ENCODE measurements at regions not wholly inside any gene's neighbourhood (a gene's known extent, or its start where the extent isn't known, plus 50 kb on each side); places are given as distances from the start of the nearest gene placed in this dataset.

DNA sequence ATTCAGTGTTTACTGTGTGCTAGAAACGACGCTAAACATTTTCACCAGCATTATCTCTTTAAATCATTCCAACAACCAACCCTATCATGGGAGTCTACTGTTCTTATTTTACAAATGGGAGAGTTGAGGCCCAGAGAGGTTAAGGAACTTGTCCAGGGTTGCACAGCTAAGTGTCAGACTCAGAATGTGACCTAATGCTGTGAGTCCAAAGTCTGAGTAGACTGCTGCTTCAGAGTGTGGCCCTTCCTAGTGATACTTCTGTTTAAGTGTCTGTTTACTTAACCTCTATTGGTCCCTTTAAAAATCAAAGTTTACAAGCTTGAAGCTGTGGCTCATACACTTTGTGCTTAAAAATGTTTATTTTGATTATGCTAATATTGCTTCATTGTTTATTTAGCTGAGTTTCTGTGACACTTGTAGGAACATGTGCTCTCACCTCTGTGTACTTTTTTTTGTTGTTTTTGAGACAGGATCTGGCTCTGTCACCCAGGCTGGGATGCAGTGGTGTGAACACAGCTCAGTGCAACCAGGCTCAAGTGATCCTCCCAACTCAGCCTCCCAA, 84.4 kb upstream of the SYPL1 start:
- DNase-seq = no peak
- intact Hi-C loops (cut with micrococcal nuclease) = no loop called here
- Mint-ChIP-seq H3K4me1 (ENCODE audit: low read depth) (no peaks in the 10 kb centered on the region), H3K9me3 (no peaks in the 10 kb centered on the region), H3K27ac (no peak overlapping the region), H3K27me3 (ENCODE audit: low read depth) (peaks cover 21% of the 10 kb centered on the region), H3K36me3 (ENCODE audit: low read depth) (no peaks in the 10 kb centered on the region), H3K4me3 (no peak overlapping the region)
- CTCF ChIA-PET = interaction anchor here (0.5 to 1.0 kb wide), 2 partner anchors 29 to 306 kb away, joined by 3 read pairs; no protein-coding TSS in a partner anchor

DNA sequence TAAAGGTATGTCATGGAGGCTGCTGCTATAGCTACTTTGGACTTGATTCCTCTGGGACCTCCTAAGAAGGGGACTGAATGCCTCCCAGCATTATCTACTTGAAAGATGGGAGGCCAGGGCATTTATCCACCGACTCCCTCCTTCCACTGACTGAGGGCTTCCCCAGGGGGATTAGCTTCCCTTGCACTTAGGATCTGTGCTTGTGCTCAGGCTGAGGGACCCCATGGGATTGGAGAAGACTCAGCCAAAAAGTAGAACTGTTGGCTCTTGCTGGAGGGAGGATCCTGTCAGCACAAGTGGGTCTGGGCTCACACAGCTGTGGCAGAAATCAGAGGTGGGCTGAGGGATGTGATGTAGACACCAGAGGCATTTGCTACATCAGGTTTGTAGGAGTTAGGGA, 81.5 kb upstream of the SYPL1 start:
- H3K4me3 Mint-ChIP-seq = no peak overlapping the region
- H3K9me3 Mint-ChIP-seq = no peaks in the 10 kb centered on the region
- H3K4me1 Mint-ChIP-seq (ENCODE audit: low read depth) = no peaks in the 10 kb centered on the region
- H3K27me3 Mint-ChIP-seq (ENCODE audit: low read depth) = peaks cover 16% of the 10 kb centered on the region
- H3K36me3 Mint-ChIP-seq (ENCODE audit: low read depth) = no peaks in the 10 kb centered on the region
- intact Hi-C loops (cut with micrococcal nuclease) = no loop called here
- H3K27ac Mint-ChIP-seq = no peak overlapping the region
- no peak for DNase-seq
- CTCF ChIA-PET = interaction anchor here (0.8 to 1.2 kb wide), 2 partner anchors 10 to 268 kb away, joined by 3 to 5 read pairs; no protein-coding TSS in a partner anchor

DNA sequence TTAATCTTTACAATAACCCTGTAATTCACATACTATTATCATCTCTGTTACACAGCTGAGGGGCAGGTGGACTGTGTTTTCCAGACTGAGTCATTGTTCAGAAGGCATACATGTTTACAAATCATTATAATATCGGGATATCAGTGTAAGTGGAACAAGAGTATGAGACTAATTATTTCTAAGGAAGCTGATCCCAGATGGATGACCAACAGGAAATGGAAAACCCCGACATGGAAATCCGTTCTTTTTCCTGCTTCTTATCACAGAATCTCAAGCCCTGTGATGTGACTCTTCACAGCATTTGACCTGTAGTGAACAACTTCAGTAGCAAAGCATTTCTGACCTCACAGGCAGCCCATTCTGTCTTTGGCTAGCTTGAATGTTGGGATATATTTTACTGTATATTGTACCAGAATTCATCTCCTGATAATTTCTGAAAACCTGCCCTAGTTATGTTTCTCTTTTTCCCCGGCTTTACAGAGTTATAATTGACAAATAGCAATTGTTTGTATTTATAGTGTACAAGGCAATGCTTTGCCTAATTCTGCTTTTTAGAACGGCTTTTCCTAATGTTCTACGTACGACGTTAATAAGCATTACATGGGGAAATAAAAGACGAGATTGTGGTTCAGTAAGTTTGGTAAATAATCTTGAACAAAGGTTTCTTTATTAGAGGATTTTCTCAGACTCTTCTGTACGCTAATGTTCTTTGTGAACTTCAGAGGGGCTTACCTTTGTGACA, 78.6 kb upstream of the SYPL1 start:
- CTCF ChIA-PET = no interaction called here
- intact Hi-C loops (cut with micrococcal nuclease) = no loop called here
- Mint-ChIP-seq H3K4me1 (ENCODE audit: low read depth) (no peaks in the 10 kb centered on the region), H3K27me3 (ENCODE audit: low read depth) (peaks cover 12% of the 10 kb centered on the region), H3K9me3 (no peaks in the 10 kb centered on the region), H3K36me3 (ENCODE audit: low read depth) (no peaks in the 10 kb centered on the region), H3K27ac (no peak overlapping the region), H3K4me3 (no peak overlapping the region)
- no peak for DNase-seq

DNA sequence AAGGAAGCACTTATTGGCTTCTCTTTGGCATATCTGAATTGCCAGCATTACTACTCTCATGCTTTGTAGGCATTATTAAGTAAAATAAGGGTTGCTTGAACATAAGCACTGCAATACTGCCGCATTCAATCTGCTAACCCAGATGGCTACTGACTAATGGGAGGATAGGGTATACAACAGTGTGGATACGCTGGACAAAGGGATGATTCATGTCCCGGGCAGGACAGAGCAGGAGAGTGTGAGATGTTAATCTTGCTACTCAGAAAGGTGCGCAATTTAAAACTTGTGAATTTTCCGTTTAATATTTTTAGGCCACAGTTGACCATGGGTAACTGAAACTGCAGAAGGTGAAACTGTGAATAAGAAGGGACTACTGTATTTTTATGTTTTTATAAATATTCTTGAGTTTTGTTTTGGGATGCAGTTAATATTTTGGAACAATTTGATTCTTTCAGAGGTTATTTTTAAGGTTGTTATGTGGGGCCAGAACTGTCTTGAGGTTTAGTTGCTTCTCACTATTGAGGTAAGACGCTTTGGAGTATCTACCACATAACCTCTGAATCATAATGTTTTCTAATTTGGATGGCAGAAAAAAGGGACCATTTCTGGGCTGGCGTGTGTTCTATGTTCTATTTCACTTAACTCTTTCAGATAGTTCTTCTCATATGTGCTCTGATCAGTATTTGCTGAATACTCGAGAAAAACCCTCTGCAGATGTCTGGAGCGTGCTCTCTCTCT, 75.7 kb upstream of the SYPL1 start:
- no peak overlapping the region for H3K4me3 Mint-ChIP-seq
- no peaks in the 10 kb centered on the region for H3K36me3 Mint-ChIP-seq (ENCODE audit: low read depth)
- CTCF ChIA-PET = interaction anchor here (1.0 kb wide), 1 partner anchor 11 kb away, joined by 3 read pairs; no protein-coding TSS in a partner anchor
- no peaks in the 10 kb centered on the region for H3K9me3 Mint-ChIP-seq
- peaks cover 7% of the 10 kb centered on the region for H3K4me1 Mint-ChIP-seq (ENCODE audit: low read depth)
- intact Hi-C loops (cut with micrococcal nuclease) = no loop called here
- H3K27ac Mint-ChIP-seq = no peak overlapping the region
- H3K27me3 Mint-ChIP-seq (ENCODE audit: low read depth) = no peaks in the 10 kb centered on the region
- no peak for DNase-seq

DNA sequence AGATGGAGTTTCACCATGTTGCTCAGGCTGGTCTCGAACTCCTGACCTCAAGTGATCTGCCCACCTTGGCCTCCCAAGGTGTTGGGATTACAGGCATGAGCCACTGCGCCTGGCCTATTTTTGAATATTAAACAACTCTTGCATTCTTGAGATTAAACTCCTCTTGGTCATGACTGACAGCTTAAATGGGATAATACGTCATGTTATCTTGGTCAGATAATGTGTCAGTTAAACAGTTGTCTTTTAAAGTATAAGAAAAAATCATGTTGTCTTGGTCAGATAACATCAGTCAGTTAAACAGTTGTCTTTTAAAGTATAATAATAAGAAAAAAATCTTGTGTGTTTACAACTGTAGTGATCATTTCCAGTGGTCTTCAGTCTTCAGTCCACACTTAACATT, 73.6 kb upstream of the SYPL1 start:
- Mint-ChIP-seq H3K4me1 (ENCODE audit: low read depth) (peaks cover 10% of the 10 kb centered on the region), H3K27ac (no peak overlapping the region), H3K36me3 (ENCODE audit: low read depth) (no peaks in the 10 kb centered on the region), H3K27me3 (ENCODE audit: low read depth) (no peaks in the 10 kb centered on the region), H3K4me3 (no peak overlapping the region), H3K9me3 (no peaks in the 10 kb centered on the region)
- intact Hi-C loops (cut with micrococcal nuclease) = no loop called here
- no peak for DNase-seq
- CTCF ChIA-PET = interaction anchor here (1.0 kb wide), 1 partner anchor 9 kb away, joined by 5 read pairs; no protein-coding TSS in a partner anchor

- no peak for DNase-seq
- intact Hi-C loops (cut with micrococcal nuclease) = no loop called here
- no peaks in the 10 kb centered on the region for H3K36me3 Mint-ChIP-seq (ENCODE audit: low read depth)
- no peak overlapping the region for H3K27ac Mint-ChIP-seq
- peaks cover 16% of the 10 kb centered on the region for H3K4me1 Mint-ChIP-seq (ENCODE audit: low read depth)
- no peaks in the 10 kb centered on the region for H3K9me3 Mint-ChIP-seq
- CTCF ChIA-PET = no interaction called here
- H3K4me3 Mint-ChIP-seq = no peak overlapping the region
- peaks cover 2% of the 10 kb centered on the region for H3K27me3 Mint-ChIP-seq (ENCODE audit: low read depth)
Observed at GRCh38 chr7:106183952-106184351, 71.8 kb upstream of the SYPL1 start.

DNA sequence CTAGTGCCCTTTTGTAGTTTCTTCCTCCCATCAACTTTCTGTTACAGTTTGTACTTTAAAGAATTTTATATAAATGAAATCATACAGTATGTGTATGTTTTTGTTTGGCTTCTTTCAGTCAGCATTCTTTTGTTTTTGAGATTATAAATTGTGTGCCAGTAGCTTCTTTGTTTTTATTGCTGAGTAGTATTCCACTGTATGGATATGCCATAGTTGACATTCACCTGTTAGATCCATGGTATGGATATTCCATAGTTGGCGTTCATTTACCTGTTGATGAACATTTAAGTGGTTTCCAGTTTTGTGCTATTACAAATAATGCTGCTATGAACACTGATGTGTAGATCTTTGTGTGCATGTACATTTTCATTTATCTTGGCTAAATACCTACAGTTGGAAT, 70.8 kb upstream of the SYPL1 start:
- Mint-ChIP-seq H3K4me1 (ENCODE audit: low read depth) (peaks cover 16% of the 10 kb centered on the region), H3K9me3 (no peaks in the 10 kb centered on the region), H3K36me3 (ENCODE audit: low read depth) (no peaks in the 10 kb centered on the region), H3K27ac (no peak overlapping the region), H3K4me3 (no peak overlapping the region), H3K27me3 (ENCODE audit: low read depth) (peaks cover 2% of the 10 kb centered on the region)
- intact Hi-C loops (cut with micrococcal nuclease) = no loop called here
- CTCF ChIA-PET = no interaction called here
- no peak for DNase-seq

DNA sequence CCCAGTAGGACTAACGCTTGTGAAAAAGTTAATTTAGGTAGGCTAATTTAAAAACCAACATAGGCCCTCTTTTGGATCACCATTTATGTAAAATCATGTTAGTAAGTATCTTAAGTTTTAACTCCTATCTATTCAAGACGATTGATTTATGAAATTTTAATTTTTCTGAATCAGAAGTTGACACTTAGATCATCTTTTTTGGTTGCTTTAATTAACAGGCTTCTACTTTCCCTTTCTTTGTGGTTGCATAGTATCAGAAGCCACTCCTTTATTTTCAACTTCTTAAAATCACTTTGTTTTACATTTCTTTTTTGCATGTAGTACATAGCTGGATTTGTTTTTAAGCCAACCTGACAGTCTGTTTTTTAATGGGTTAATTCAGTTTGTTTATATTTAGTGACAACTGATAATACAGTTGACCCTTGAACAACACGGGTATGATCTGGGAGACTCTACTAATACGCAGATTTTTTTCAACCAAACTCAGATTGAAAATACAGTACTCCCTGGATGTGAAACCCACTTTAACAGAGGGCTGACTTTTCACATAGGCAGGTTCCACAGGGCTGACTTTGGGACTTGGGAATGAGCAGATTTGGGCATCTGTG, 69.7 kb upstream of the SYPL1 start:
- H3K36me3 Mint-ChIP-seq (ENCODE audit: low read depth) = no peaks in the 10 kb centered on the region
- no peak overlapping the region for H3K27ac Mint-ChIP-seq
- intact Hi-C loops (cut with micrococcal nuclease) = no loop called here
- H3K9me3 Mint-ChIP-seq = no peaks in the 10 kb centered on the region
- DNase-seq = no peak
- CTCF ChIA-PET = no interaction called here
- no peak overlapping the region for H3K4me3 Mint-ChIP-seq
- peaks cover 17% of the 10 kb centered on the region for H3K4me1 Mint-ChIP-seq (ENCODE audit: low read depth)
- H3K27me3 Mint-ChIP-seq (ENCODE audit: low read depth) = peaks cover 2% of the 10 kb centered on the region

DNA sequence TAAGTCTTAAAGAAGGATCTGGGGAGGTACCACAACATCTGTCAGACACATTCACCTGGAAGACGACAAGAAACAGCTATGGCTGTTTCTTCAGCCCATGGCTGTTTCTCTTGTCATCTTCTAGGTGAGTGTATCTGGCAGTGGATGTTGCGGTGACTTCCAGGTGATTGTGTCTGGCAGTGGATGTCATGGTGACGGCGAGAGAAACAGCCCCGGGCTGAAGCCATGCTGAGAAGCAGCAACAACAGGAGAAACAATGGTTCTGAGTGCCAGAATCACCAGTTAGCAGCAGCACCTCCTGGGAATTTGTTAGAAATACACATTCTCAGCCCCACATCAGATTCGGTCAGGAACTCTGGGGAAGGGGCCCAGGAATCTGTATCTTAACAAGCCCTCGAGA, 68.6 kb upstream of the SYPL1 start:
- DNase-seq = no peak
- CTCF ChIA-PET = interaction anchor here (5.6 to 5.8 kb wide), 2 partner anchors 14 to 282 kb away, joined by 49 to 95 read pairs; no protein-coding TSS in a partner anchor
- Mint-ChIP-seq H3K36me3 (ENCODE audit: low read depth) (no peaks in the 10 kb centered on the region), H3K27me3 (ENCODE audit: low read depth) (peaks cover 10% of the 10 kb centered on the region), H3K4me1 (ENCODE audit: low read depth) (peaks cover 21% of the 10 kb centered on the region), H3K4me3 (no peak overlapping the region), H3K27ac (no peak overlapping the region), H3K9me3 (no peaks in the 10 kb centered on the region)
- intact Hi-C loops (cut with micrococcal nuclease) = no loop called here

DNA sequence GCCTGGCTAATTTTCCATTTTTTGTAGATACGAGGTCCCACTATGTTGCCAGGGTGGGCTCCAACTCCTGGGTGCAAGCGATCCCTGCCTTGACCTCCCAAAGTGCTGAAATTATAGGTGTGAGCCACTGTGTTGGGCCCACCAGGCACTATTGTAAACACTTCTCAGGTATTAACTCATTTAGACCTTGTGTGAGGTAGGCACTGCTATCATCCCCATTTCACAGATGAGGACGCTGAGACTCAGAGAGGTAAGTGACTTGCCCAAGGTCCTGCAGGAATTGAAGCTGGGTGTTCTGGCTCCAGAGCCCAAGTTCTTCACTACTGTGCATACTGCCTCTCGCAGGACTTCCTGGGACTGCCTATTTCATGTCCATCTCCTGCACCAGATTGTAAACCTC, 67.1 kb upstream of the SYPL1 start:
- Mint-ChIP-seq H3K4me1 (ENCODE audit: low read depth) (peaks cover 21% of the 10 kb centered on the region), H3K36me3 (ENCODE audit: low read depth) (no peaks in the 10 kb centered on the region), H3K27ac (no peak overlapping the region), H3K4me3 (no peak overlapping the region), H3K27me3 (ENCODE audit: low read depth) (peaks cover 12% of the 10 kb centered on the region), H3K9me3 (no peaks in the 10 kb centered on the region)
- no peak for DNase-seq
- intact Hi-C loops (cut with micrococcal nuclease) = loop anchor here (5.0 kb wide), 1 partner anchor 603 kb away; no protein-coding TSS in a partner anchor
- CTCF ChIA-PET = interaction anchor here (0.8 to 5.8 kb wide), 8 partner anchors 12 to 596 kb away, joined by 3 to 95 read pairs (median 4); no protein-coding TSS in a partner anchor

GRCh38 chr7:106178593-106179134, 66.6 kb upstream of the SYPL1 start:
- intact Hi-C loops (cut with micrococcal nuclease) = loop anchor here (1.0 to 5.0 kb wide), 3 partner anchors 131 to 604 kb away; no protein-coding TSS in a partner anchor
- DNase-seq = peak; percentile 53
- H3K36me3 Mint-ChIP-seq (ENCODE audit: low read depth) = no peaks in the 10 kb centered on the region
- CTCF ChIA-PET = interaction anchor here (0.8 to 5.8 kb wide), 9 partner anchors 12 to 597 kb away, joined by 3 to 95 read pairs (median 4); no protein-coding TSS in a partner anchor
- H3K4me1 Mint-ChIP-seq (ENCODE audit: low read depth) = peaks cover 15% of the 10 kb centered on the region
- H3K9me3 Mint-ChIP-seq = no peaks in the 10 kb centered on the region
- no peak overlapping the region for H3K4me3 Mint-ChIP-seq
- peak overlapping the region; percentile 43 for H3K27ac Mint-ChIP-seq
- peaks cover 12% of the 10 kb centered on the region for H3K27me3 Mint-ChIP-seq (ENCODE audit: low read depth)

All from activated naive CD4-positive, alpha-beta T cell treated with anti-CD3 and anti-CD28 coated beads for 36 hours (primary cell).